Pancreas (tissue), 10 donors: ENCODE measurements at regions not wholly inside any gene's neighbourhood (a gene's known extent, or its start where the extent isn't known, plus 50 kb on each side); places are given as distances from the start of the nearest gene placed in this dataset.

ENCODE experiments used
- ATAC-seq, 4 donors: fragments of 200-7000 bp; cut with Tn5 transposase; one replicate each; pipeline versions ENCODE4 v1.8.0 to v1.9.1; 2020; ENCODE audit warnings: mild to moderate bottlenecking in 4 of 4, moderate library complexity in 4 of 4
- DNase-seq, 6 donors: peaks; one replicate each; pipeline ENCODE4 v3.0.0-alpha.2; 2020
- FAIRE-seq: peaks from 2 replicates; lab custom pipeline; 2012; peaks lifted over from hg19 to GRCh38; lab: Jason Lieb, UNC
- H3K27ac ChIP-seq, 4 donors: fragments of 200-600 bp; sonication (generic); 1 replicate in 3 of 4; 2 replicates in 1 of 4; pipeline versions ENCODE4 v1.5.0 to v1.8.0; 2020
- H3K27me3 ChIP-seq, 4 donors: fragments of 200-600 bp; one replicate each; pipeline ENCODE4 v1.8.0; 2021
- H3K36me3 ChIP-seq, 3 donors: fragments of 200-600 bp; sonication (generic) in 1 of 3; one replicate each; pipeline versions ENCODE4 v1.5.0 to v1.8.0; 2020 to 2021
- H3K4me1 ChIP-seq, 3 donors: fragments of 200-600 bp; one replicate each; pipeline ENCODE4 v1.8.0; 2021
- H3K4me3 ChIP-seq, 4 donors: fragments of 200-600 bp; sonication (generic) in 2 of 4; one replicate each; pipeline versions ENCODE4 v1.5.0 to v1.8.0; 2020 to 2021
- H3K9me3 ChIP-seq, 4 donors: fragments of 200-600 bp; one replicate each; pipeline ENCODE4 v1.8.0; 2021
- WGBS, 2 donors: extraction: QIAGEN DNeasy Blood & Tissue Kit; methylation state at CpG; one replicate each; pipeline ENCODE4 v1.1.7; 2013; 5-methylcytosine and 5-hydroxymethylcytosine counted together
- intact Hi-C, 3 donors: fragments of 100-400 bp; cut with DNase I; formaldehyde crosslinking; loops; one replicate each; pipeline versions ENCODE4 v1.11.1 to v1.14.2; 2022
- TF ChIP-seq, protein P1 (sequence below), 4 donors: fragments of 200-600 bp; sonication (generic) in 3 of 4; IDR thresholded peaks; one replicate each; pipeline versions ENCODE4 v1.5.0 to v1.8.0; 2021; ENCODE audit warnings: antibody characterized with exemption in 4 of 4
- donor health status: healthy with polysubstance abuse.
- donor health status: DM: no; HTN: no; CAD: no; lungs with moderate emphysema.
- donor health status: DM: no; HTN: no; CAD: no.
- donor health status: control.
- donor health status: control.
- donor health status: Bipolar disorder and iron deficiency.
- donor health status: DM: yes; HTN: yes; CAD: no.
- donor health status: DM: no; HTN: no; CAD: no.
- donor health status: DM: no; HTN: no; CAD: no.
- donor health status: DM: yes; HTN: yes; CAD: no.

DNA sequence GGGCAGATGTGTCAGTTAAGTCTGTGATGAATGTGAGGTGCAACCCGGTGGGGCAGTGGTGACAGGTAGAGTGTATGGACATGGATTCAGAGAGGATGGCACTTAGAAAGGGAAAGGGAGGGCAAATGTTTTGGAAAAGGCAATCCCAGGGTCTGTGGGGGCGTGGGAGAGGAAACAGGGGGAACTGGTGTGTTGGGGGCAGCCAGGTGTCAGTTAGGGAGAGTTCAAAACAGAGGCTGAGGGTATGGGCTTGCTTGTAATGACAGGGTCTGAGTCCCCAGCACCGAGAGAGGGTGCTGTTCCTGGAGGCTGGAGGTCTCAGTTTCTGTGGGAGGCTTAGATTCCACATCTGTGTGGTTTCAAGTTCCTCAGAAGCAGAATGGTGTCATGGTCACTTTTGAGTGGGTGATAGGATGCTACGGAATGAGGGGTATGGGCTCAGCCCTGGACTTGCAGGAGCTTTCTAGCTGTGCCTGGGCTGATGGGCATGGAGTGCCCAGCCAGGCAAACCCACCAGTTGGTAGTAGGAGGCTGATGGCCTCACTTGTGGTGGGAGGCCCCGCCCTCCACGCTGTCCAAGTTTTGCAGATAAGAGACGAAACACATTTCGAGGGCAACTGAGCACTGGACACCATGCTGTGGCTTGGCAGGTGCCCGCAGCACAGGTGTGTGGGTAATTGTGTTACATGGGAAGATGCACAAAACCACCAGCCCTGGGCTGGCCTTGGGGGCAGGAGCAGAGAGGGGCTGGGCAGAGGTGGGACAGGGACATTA is 209.4 kb downstream of the RPLP1 start:
- TF ChIP-seq, protein P1, sequence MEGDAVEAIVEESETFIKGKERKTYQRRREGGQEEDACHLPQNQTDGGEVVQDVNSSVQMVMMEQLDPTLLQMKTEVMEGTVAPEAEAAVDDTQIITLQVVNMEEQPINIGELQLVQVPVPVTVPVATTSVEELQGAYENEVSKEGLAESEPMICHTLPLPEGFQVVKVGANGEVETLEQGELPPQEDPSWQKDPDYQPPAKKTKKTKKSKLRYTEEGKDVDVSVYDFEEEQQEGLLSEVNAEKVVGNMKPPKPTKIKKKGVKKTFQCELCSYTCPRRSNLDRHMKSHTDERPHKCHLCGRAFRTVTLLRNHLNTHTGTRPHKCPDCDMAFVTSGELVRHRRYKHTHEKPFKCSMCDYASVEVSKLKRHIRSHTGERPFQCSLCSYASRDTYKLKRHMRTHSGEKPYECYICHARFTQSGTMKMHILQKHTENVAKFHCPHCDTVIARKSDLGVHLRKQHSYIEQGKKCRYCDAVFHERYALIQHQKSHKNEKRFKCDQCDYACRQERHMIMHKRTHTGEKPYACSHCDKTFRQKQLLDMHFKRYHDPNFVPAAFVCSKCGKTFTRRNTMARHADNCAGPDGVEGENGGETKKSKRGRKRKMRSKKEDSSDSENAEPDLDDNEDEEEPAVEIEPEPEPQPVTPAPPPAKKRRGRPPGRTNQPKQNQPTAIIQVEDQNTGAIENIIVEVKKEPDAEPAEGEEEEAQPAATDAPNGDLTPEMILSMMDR (IDR thresholded peaks at IDR 0.05), result no peak
- intact Hi-C loops, result no loop called here
- ATAC-seq (no peak), DNase-seq (no peak), FAIRE-seq (no peak)
- H3K4me1 ChIP-seq, result no peaks in the 10 kb centered on the region
- no peaks in the 10 kb centered on the region for H3K27me3 ChIP-seq
- 65 to 88% methylated on average over 9 of the region's 9 CpGs for WGBS, 2 donors
- no peaks in the 10 kb centered on the region for H3K36me3 ChIP-seq
- H3K4me3 ChIP-seq, result no peak overlapping the region
- no peak overlapping the region for H3K27ac ChIP-seq
- no peaks in the 10 kb centered on the region for H3K9me3 ChIP-seq

DNA sequence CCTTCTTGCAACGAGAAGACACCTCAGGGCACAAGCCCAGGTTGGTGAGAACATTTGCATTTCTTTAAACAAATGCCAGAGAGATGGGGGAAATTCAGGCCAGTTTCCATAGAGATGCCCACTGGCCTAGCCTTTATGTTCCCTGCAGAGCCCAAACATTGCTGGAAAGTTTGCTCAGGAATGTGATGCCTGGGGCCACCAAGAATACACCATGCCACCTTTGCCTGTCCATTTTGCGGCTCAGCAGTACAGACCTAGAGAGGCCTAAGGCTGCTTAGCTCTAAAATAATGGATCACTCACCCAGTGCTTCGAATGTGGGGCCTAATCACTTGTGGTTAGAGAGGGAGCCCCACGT is 210.0 kb downstream of the RPLP1 start:
- no peaks in the 10 kb centered on the region for H3K9me3 ChIP-seq
- H3K36me3 ChIP-seq, result no peaks in the 10 kb centered on the region
- no peak overlapping the region for H3K27ac ChIP-seq
- FAIRE-seq (no peak), DNase-seq (no peak), ATAC-seq (no peak)
- no peak overlapping the region for H3K4me3 ChIP-seq
- TF ChIP-seq, protein P1 (IDR thresholded peaks at IDR 0.05), result no peak
- intact Hi-C loops, result no loop called here
- H3K4me1 ChIP-seq, result no peaks in the 10 kb centered on the region
- no peaks in the 10 kb centered on the region for H3K27me3 ChIP-seq
- WGBS, 2 donors, result 81 to 89% methylated on average over 4 of the region's 4 CpGs

DNA sequence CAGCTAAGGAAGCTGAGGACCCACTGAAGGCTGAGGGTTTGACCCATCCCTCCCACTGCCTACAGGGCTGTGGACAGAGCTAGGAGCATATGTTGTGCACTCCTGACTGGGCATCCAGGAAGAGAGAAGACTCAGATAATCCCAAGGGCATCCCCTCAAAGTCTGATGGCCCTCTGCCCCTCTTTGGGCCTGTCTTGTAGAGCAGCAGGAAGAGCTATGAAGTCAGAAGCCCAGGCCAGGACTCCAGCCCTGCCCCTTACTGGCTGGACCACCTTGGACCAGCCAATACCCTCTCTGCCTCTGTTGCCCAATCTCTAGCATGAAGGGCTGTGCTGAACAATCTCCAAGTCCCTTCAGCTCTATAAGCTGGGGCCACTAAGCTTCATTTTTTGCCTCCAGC is 210.8 kb downstream of the RPLP1 start:
- no peak for ATAC-seq
- no peak overlapping the region for H3K4me3 ChIP-seq
- FAIRE-seq, result no peak
- no peaks in the 10 kb centered on the region for H3K36me3 ChIP-seq
- no peak for DNase-seq
- no peaks in the 10 kb centered on the region for H3K9me3 ChIP-seq
- H3K27ac ChIP-seq, result no peak overlapping the region
- intact Hi-C loops, result no loop called here
- no peaks in the 10 kb centered on the region for H3K27me3 ChIP-seq
- TF ChIP-seq, protein P1 (IDR thresholded peaks at IDR 0.05), result no peak
- no peaks in the 10 kb centered on the region for H3K4me1 ChIP-seq

DNA sequence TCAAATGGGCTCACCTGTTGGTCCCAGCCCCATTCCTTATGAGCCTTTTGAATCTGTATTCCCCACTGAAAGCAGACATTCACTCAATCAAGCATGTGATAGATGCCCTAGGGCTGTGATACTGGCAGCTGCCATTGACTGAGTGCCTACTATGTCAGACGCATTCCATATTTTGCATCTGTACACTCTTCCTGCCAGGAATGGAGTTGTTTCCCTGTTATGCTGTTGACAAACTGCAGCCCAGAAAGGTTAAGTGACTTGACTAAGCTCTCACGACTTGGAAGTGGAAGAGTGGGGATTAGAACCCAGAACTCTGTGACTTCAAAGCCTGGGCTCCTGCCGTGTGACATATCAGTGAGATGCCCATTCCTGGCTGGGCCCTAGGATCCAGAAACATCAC is 211.4 kb downstream of the RPLP1 start:
- TF ChIP-seq, protein P1 (IDR thresholded peaks at IDR 0.05), result no peak
- H3K4me3 ChIP-seq, result no peak overlapping the region
- no peaks in the 10 kb centered on the region for H3K27me3 ChIP-seq
- FAIRE-seq (no peak), DNase-seq (no peak), ATAC-seq (no peak)
- 73 to 77% methylated on average over 3 of the region's 3 CpGs for WGBS, 2 donors
- intact Hi-C loops, result no loop called here
- no peaks in the 10 kb centered on the region for H3K36me3 ChIP-seq
- no peaks in the 10 kb centered on the region for H3K4me1 ChIP-seq
- H3K9me3 ChIP-seq, result no peaks in the 10 kb centered on the region
- no peak overlapping the region for H3K27ac ChIP-seq
